ENCODE measurements at regions not wholly inside any gene's neighbourhood (a gene's known extent, or its start where the extent isn't known, plus 50 kb on each side); places are given as distances from the start of the nearest gene placed in this dataset.

DNA sequence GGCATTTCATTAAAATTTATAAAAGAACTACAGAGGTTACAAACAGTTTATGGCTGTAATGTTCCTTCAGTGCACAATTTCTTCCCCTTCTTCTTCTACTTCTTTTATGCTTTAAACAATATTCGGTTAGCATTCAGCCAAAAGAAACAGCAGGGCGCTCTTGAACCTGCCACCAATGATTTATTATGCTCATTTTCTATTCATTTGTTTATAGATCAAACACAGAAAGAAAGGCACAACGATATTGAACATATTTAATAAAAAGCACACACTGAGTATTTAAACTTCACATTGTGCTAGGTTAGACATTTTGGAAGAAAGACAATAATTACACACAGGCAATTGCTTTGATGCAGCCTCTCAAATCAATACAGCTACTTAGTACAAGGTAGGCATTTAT, 1025.8 kb upstream of the LRRN3 start:
- ATAC-seq = no peak
- Histone ChIP-seq H3K27ac (no peak overlapping the region), H3K4me3 (no peak overlapping the region), H3K36me3 (no peaks in the 10 kb centered on the region), H3K9me3 (no peaks in the 10 kb centered on the region), H3K27me3 (no peaks in the 10 kb centered on the region), H3K4me1 (no peaks in the 10 kb centered on the region)
- in situ Hi-C loops (cut with MboI; ENCODE audit: low sequenced_read_pairs in 4 of 4) = no loop called here
- no peak for DNase-seq
- intact Hi-C loops (cut with DNase I; ENCODE audit: low total_unique reads) = no loop called here
- TF ChIP-seq, protein P1, sequence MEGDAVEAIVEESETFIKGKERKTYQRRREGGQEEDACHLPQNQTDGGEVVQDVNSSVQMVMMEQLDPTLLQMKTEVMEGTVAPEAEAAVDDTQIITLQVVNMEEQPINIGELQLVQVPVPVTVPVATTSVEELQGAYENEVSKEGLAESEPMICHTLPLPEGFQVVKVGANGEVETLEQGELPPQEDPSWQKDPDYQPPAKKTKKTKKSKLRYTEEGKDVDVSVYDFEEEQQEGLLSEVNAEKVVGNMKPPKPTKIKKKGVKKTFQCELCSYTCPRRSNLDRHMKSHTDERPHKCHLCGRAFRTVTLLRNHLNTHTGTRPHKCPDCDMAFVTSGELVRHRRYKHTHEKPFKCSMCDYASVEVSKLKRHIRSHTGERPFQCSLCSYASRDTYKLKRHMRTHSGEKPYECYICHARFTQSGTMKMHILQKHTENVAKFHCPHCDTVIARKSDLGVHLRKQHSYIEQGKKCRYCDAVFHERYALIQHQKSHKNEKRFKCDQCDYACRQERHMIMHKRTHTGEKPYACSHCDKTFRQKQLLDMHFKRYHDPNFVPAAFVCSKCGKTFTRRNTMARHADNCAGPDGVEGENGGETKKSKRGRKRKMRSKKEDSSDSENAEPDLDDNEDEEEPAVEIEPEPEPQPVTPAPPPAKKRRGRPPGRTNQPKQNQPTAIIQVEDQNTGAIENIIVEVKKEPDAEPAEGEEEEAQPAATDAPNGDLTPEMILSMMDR (IDR thresholded peaks at IDR 0.05 in 4 of 5, conservative IDR thresholded peaks at IDR 0.05 in 1 of 5) = no peak
- no peak for TF ChIP-seq POLR2A (IDR thresholded peaks at IDR 0.05)

DNA sequence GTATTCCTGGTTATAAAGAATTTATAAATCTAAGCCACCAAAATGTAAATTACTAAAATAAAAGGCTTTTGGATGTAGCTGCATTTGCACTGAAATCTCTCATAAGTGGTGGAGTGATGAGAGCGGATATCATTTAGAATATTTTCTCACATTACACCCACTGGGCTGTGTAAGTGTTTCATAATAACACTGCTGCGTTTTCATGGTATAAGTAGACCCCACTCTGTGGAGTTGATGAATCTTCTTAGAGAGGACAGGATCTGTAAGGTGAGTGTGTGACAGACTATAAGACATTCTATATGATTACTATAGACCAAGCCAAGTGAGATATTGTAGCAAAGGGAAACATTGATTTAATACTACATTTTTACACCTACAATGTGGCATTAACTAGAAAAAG, 1024.1 kb upstream of the LRRN3 start:
- TF ChIP-seq, protein P1 (IDR thresholded peaks at IDR 0.05 in 4 of 5, conservative IDR thresholded peaks at IDR 0.05 in 1 of 5) = no peak
- TF ChIP-seq POLR2A (IDR thresholded peaks at IDR 0.05) = no peak
- Histone ChIP-seq H3K27me3 (no peaks in the 10 kb centered on the region), H3K9me3 (no peaks in the 10 kb centered on the region), H3K4me3 (no peak overlapping the region), H3K36me3 (no peaks in the 10 kb centered on the region), H3K27ac (no peak overlapping the region), H3K4me1 (no peaks in the 10 kb centered on the region)
- no peak for DNase-seq
- intact Hi-C loops (cut with DNase I; ENCODE audit: low total_unique reads) (no loop called here), in situ Hi-C loops (cut with MboI; ENCODE audit: low sequenced_read_pairs in 4 of 4) (no loop called here)
- ATAC-seq = no peak

DNA sequence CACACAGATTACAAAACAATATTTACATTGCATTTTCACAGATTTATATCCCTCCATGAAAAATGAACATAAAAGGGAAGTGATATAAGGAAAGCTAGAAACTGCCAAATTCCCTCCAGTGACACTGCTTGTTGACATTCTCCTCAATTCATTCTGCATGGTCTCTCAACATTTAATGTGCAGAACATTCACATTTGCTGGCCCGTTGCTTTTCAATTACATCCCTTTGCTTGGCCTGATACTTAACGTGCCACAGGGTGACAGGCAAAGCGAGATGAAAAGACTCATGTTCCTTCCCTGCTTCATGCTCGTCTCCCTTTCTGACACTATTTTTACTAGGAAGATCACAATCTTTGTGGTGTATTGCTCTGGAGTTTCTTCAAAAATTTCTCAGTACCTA, 1019.7 kb upstream of the LRRN3 start:
- in situ Hi-C loops (cut with MboI; ENCODE audit: low sequenced_read_pairs in 4 of 4) (no loop called here), intact Hi-C loops (cut with DNase I; ENCODE audit: low total_unique reads) (no loop called here)
- ATAC-seq (no peak), DNase-seq (no peak)
- Histone ChIP-seq H3K4me1 (no peaks in the 10 kb centered on the region), H3K27ac (no peak overlapping the region), H3K27me3 (no peaks in the 10 kb centered on the region), H3K9me3 (no peaks in the 10 kb centered on the region), H3K36me3 (no peaks in the 10 kb centered on the region), H3K4me3 (no peak overlapping the region)
- no peak for TF ChIP-seq POLR2A (IDR thresholded peaks at IDR 0.05)
- TF ChIP-seq, protein P1 (IDR thresholded peaks at IDR 0.05 in 4 of 5, conservative IDR thresholded peaks at IDR 0.05 in 1 of 5) = no peak

DNA sequence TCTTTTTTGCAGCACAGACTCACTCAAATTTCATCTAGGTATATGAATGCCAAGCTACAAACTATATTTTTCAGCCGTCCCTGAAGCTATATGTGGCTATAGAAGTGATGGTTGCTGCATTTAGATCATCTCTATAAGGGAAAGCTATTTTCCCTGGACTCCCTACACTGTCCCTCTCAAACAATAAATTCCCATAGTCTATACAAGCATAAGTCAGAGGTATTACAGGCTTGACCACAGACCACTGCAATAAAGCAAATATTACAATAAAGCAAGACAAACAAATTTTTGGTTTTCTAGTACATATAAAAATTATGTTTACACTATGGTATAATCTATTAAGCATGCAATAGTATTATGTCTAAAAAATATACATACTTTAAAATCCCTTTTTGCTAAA, 1015.5 kb upstream of the LRRN3 start:
- no peaks in the 10 kb centered on the region for H3K9me3 ChIP-seq

DNA sequence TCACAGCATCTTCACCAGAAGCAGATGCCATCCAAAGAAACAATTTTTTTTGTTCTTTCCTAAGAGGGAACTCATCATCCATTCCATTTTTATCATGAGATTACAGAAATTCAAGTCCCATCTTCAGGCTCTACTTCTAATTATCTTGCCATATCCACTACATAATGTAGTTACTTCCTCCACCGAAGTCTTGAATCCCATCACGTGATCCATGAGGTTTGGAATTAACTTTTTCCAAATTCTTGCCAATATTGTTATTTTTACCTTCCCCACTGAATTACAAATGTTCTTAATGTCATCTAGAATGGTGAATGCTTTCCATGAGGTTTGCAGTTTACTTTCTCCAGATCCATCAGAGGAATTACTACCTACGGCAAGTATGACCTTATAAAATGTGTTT, 1014.7 kb upstream of the LRRN3 start:
- no peak overlapping the region for H3K27ac ChIP-seq
- ATAC-seq = no peak
- TF ChIP-seq POLR2A (IDR thresholded peaks at IDR 0.05) = no peak
- TF ChIP-seq, protein P1 (IDR thresholded peaks at IDR 0.05 in 4 of 5, conservative IDR thresholded peaks at IDR 0.05 in 1 of 5) = no peak
- H3K36me3 ChIP-seq = no peaks in the 10 kb centered on the region
- DNase-seq = no peak
- no peaks in the 10 kb centered on the region for H3K4me1 ChIP-seq
- in situ Hi-C loops (cut with MboI; ENCODE audit: low sequenced_read_pairs in 4 of 4) = no loop called here
- H3K27me3 ChIP-seq = no peaks in the 10 kb centered on the region
- H3K4me3 ChIP-seq = no peak overlapping the region
- no peaks in the 10 kb centered on the region for H3K9me3 ChIP-seq
- intact Hi-C loops (cut with DNase I; ENCODE audit: low total_unique reads) = no loop called here

More for the DNA sequence above, 1015.5 kb upstream of the LRRN3 start:
- Histone ChIP-seq H3K4me3 (no peak overlapping the region), H3K4me1 (no peaks in the 10 kb centered on the region), H3K27me3 (no peaks in the 10 kb centered on the region), H3K27ac (no peak overlapping the region), H3K36me3 (no peaks in the 10 kb centered on the region)
- ATAC-seq (no peak), DNase-seq (no peak)
- in situ Hi-C loops (cut with MboI; ENCODE audit: low sequenced_read_pairs in 4 of 4) = no loop called here
- intact Hi-C loops (cut with DNase I; ENCODE audit: low total_unique reads) = no loop called here
- TF ChIP-seq, protein P1 (IDR thresholded peaks at IDR 0.05 in 4 of 5, conservative IDR thresholded peaks at IDR 0.05 in 1 of 5) = no peak
- TF ChIP-seq POLR2A (IDR thresholded peaks at IDR 0.05) = no peak
